Ovary (tissue), 3 donors: ENCODE measurements at regions not wholly inside any gene's neighbourhood (a gene's known extent, or its start where the extent isn't known, plus 50 kb on each side); places are given as distances from the start of the nearest gene placed in this dataset.

Experiments used
- CTCF ChIP-seq, 3 donors: fragments of 450-650 bp in 2 of 3; fragments of 200-600 bp in 1 of 3; IDR thresholded peaks; one replicate each; pipeline versions ENCODE4 v1.5.1 to v1.8.0; 2016 to 2022; ENCODE audit warnings: antibody characterized with exemption in 3 of 3, mild to moderate bottlenecking in 1 of 3
- EP300 ChIP-seq: sonication (generic); formaldehyde crosslinking; IDR thresholded peaks from one replicate; pipeline ENCODE4 v1.6.1; 2017; ENCODE audit warnings: antibody characterized with exemption
- POLR2A ChIP-seq: fragments of 450-650 bp; IDR thresholded peaks from one replicate; pipeline ENCODE4 v1.6.1; 2017; ENCODE audit warnings: antibody characterized with exemption, mild to moderate bottlenecking, moderate library complexity
- donor health status: DM: no; HTN: no; CAD: no.

GRCh38 chrX:88284844-88285243, 462.2 kb upstream of the CPXCR1 start:
- no peak for TF ChIP-seq POLR2A
- no peak for TF ChIP-seq CTCF (IDR thresholded peaks at IDR 0.05)
- TF ChIP-seq EP300: no peak
